H9 (cell line): ENCODE measurements at regions not wholly inside any gene's neighbourhood (a gene's known extent, or its start where the extent isn't known, plus 50 kb on each side); places are given as distances from the start of the nearest gene placed in this dataset.

Experiments used
- DNase-seq: peaks from one replicate; pipeline ENCODE4 v3.0.0-alpha.2; 2017
- H2AFZ ChIP-seq: one replicate; pipeline ENCODE4 v1.6.1; 2013; ENCODE audit warnings: mild to moderate bottlenecking, low read length, control low read depth, moderate library complexity
- H2AK5ac ChIP-seq: 2 replicates; pipeline ENCODE4 v1.6.1; 2013; ENCODE audit warnings: low read length, control low read depth, mixed read lengths; ENCODE audit not compliant: insufficient read length
- H2BK120ac ChIP-seq: one replicate; pipeline ENCODE4 v1.6.1; 2013; ENCODE audit warnings: low read depth, mild to moderate bottlenecking, low read length, control low read depth, inconsistent platforms; ENCODE audit not compliant: poor library complexity, severe bottlenecking
- H2BK12ac ChIP-seq: 2 replicates; pipeline ENCODE4 v1.6.1; 2013; ENCODE audit warnings: low read length, control low read depth, mixed read lengths, low read depth; ENCODE audit not compliant: insufficient read length
- H2BK15ac ChIP-seq: 2 replicates; pipeline ENCODE4 v1.6.1; 2013; ENCODE audit warnings: low read depth, low read length, control low read depth
- H2BK20ac ChIP-seq: one replicate; pipeline ENCODE4 v1.6.1; 2013; ENCODE audit warnings: low read depth, mild to moderate bottlenecking, low read length, control low read depth, inconsistent platforms; ENCODE audit not compliant: poor library complexity, severe bottlenecking
- H2BK5ac ChIP-seq: 2 replicates; pipeline ENCODE4 v1.6.1; 2013; ENCODE audit warnings: low read length, control low read depth, mixed read lengths; ENCODE audit not compliant: insufficient read length
- H3K14ac ChIP-seq: 2 replicates; pipeline ENCODE4 v1.6.1; 2013; ENCODE audit warnings: low read length, control low read depth; ENCODE audit not compliant: insufficient read depth
- H3K18ac ChIP-seq: 2 replicates; pipeline ENCODE4 v1.6.1; 2013; ENCODE audit warnings: low read depth, mild to moderate bottlenecking, mixed read lengths, low read length, control low read depth; ENCODE audit not compliant: insufficient read length
- H3K23ac ChIP-seq: 2 replicates; pipeline ENCODE4 v1.6.1; 2013; ENCODE audit warnings: low read length, control low read depth, mixed read lengths, low read depth; ENCODE audit not compliant: insufficient read length
- H3K23me2 ChIP-seq: 2 replicates; pipeline ENCODE4 v1.6.1; 2013; ENCODE audit warnings: low read depth, mild to moderate bottlenecking, mixed read lengths, low read length, control low read depth; ENCODE audit not compliant: insufficient read length, poor library complexity, severe bottlenecking
- H3K27ac ChIP-seq: 2 replicates; pipeline ENCODE4 v1.5.1; 2013; ENCODE audit warnings: low read length, control low read depth, mixed read lengths, low read depth; ENCODE audit not compliant: insufficient read length
- H3K27me3 ChIP-seq: 2 replicates; pipeline ENCODE4 v1.6.1; 2013; ENCODE audit warnings: low read length, control low read depth, inconsistent platforms; ENCODE audit not compliant: insufficient read depth
- H3K4ac ChIP-seq: 2 replicates; pipeline ENCODE4 v1.6.1; 2013; ENCODE audit warnings: low read depth, mild to moderate bottlenecking, control low read depth, inconsistent platforms, low read length, moderate library complexity
- H3K4me1 ChIP-seq: 2 replicates; pipeline ENCODE4 v1.6.1; 2013; ENCODE audit warnings: low read length, control low read depth, inconsistent platforms; ENCODE audit not compliant: insufficient read depth
- H3K4me2 ChIP-seq: 2 replicates; pipeline ENCODE4 v1.6.1; 2013; ENCODE audit warnings: low read length, control low read depth, mixed read lengths; ENCODE audit not compliant: insufficient read length, insufficient read depth
- H3K56ac ChIP-seq: 2 replicates; pipeline ENCODE4 v1.6.1; 2013; ENCODE audit warnings: low read depth, mild to moderate bottlenecking, mixed read lengths, low read length, control low read depth; ENCODE audit not compliant: insufficient read length
- H3K79me1 ChIP-seq: 2 replicates; pipeline ENCODE4 v1.6.1; 2013; ENCODE audit warnings: low read depth, mild to moderate bottlenecking, moderate library complexity, low read length, control low read depth, inconsistent platforms; ENCODE audit not compliant: insufficient read depth, poor library complexity, severe bottlenecking
- H3K79me2 ChIP-seq: 2 replicates; pipeline ENCODE4 v1.6.1; 2013; ENCODE audit warnings: low read length, control low read depth, inconsistent platforms; ENCODE audit not compliant: insufficient read depth
- H3K9ac ChIP-seq: 2 replicates; pipeline ENCODE4 v1.6.1; 2013; ENCODE audit warnings: low read length, control low read depth, mixed read lengths; ENCODE audit not compliant: insufficient read length; ENCODE audit errors: extremely low read depth
- H3K9me3 ChIP-seq: one replicate; pipeline ENCODE4 v1.6.1; 2013; ENCODE audit warnings: low read depth, low read length, inconsistent platforms; ENCODE audit not compliant: control insufficient read depth
- H3T11ph ChIP-seq: one replicate; pipeline ENCODE4 v1.6.1; 2013; ENCODE audit warnings: mild to moderate bottlenecking, low read length, control low read depth, inconsistent platforms
- H4K20me1 ChIP-seq: one replicate; pipeline ENCODE4 v1.6.1; 2013; ENCODE audit not compliant: control insufficient read depth, insufficient read length, insufficient read depth
- H4K5ac ChIP-seq: 2 replicates; pipeline ENCODE4 v1.6.1; 2013; ENCODE audit warnings: low read depth, mild to moderate bottlenecking, mixed read lengths, low read length, control low read depth; ENCODE audit not compliant: insufficient read length
- H4K8ac ChIP-seq: replicated peaks from 2 replicates; pipeline ENCODE4 v1.6.1; 2013; ENCODE audit warnings: low read length, control low read depth, mixed read lengths, low read depth; ENCODE audit not compliant: insufficient read length
- H4K91ac ChIP-seq: 2 replicates; pipeline ENCODE4 v1.6.1; 2013; ENCODE audit warnings: low read depth, mild to moderate bottlenecking, moderate library complexity, mixed read lengths, low read length, control low read depth; ENCODE audit not compliant: insufficient read length
- H3K27ac Mint-ChIP-seq, 3 experiments: 2 replicates in 2 of 3; 3 replicates in 1 of 3; pipeline ENCODE4 v1.8.0; 2020 to 2021; ENCODE audit warnings: mixed read lengths in 3 of 3, mild to moderate bottlenecking in 1 of 3, moderate library complexity in 1 of 3
- H3K27me3 Mint-ChIP-seq: 2 replicates; pipeline ENCODE4 v1.8.0; 2021; ENCODE audit warnings: low read depth, mild to moderate bottlenecking, moderate library complexity, mixed read lengths
- H3K36me3 Mint-ChIP-seq, 3 experiments: 2 replicates in 2 of 3; 3 replicates in 1 of 3; pipeline ENCODE4 v1.8.0; 2020 to 2021; ENCODE audit warnings: low read depth in 3 of 3, mixed read lengths in 3 of 3; ENCODE audit not compliant: insufficient read depth in 1 of 3
- H3K4me1 Mint-ChIP-seq, 2 experiments: 2 replicates each; pipeline ENCODE4 v1.8.0; 2020; ENCODE audit warnings: mixed read lengths in 2 of 2
- H3K4me3 Mint-ChIP-seq, 2 experiments: 2 replicates in 1 of 2; 3 replicates in 1 of 2; pipeline ENCODE4 v1.8.0; 2020 to 2021; ENCODE audit warnings: mild to moderate bottlenecking in 2 of 2, mixed read lengths in 2 of 2, moderate library complexity in 1 of 2
- H3K9me3 Mint-ChIP-seq, 2 experiments: 2 replicates in 1 of 2; 3 replicates in 1 of 2; pipeline ENCODE4 v1.8.0; 2020; ENCODE audit warnings: mild to moderate bottlenecking in 2 of 2, mixed read lengths in 2 of 2, moderate library complexity in 1 of 2
- WGBS: extraction: QIAGEN DNeasy Blood & Tissue Kit; methylation state at CpG from one replicate; pipeline ENCODE4 v1.1.7; 2013; ENCODE audit warnings: missing lambda C conversion rate, low lambda C conversion rate, mixed read lengths; ENCODE audit not compliant: insufficient read length; ENCODE audit errors: extremely low coverage; 5-methylcytosine and 5-hydroxymethylcytosine counted together
- TF ChIP-seq, protein P1 (sequence below): fragments of 200-600 bp; sonication (generic); conservative IDR thresholded peaks from 3 replicates; pipeline ENCODE4 v1.8.0; 2021; ENCODE audit warnings: antibody characterized with exemption, mild to moderate bottlenecking

DNA sequence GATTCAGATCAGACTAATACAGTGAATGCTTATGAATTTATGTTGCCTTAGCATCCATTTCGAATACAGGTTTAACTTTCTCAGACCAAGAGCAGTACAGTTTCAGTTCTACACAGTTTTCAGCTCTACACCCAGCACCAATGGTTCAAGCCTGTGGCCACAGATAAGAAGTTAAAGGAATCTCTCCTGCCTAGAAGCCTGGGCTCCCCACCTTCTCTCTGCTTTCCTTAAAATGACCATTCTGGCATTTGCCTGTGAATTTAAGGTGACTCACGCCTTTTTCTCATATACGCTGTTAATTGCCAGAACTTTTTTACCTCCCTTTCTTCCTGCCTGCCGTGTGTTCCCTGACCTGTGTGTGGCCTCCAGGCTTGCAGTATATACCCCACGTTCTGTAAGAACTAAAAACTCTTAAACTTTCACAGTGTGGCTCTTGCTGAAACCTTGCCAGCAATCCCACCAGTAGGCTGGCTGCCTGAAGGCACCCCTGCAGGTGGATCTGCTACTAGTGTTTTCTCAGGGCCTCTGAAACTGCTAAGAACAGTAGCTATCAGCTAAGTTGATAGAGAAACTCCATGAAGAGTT is 692.8 kb upstream of the CDH18 start:
- H3K27ac Mint-ChIP-seq: peak overlapping the region in 2 of 3 experiments; percentile 41 to 78; a peak in 4 of 7 replicates
- DNase-seq: peak; percentile 31
- Histone ChIP-seq H3K9me3 (no peaks in the 10 kb centered on the region), H2BK15ac (no peak overlapping the region), H3K4ac (no peak overlapping the region), H4K8ac (no peak overlapping the region), H3K23me2 (no peaks in the 10 kb centered on the region), H3K27ac (no peak overlapping the region), H3K4me1 (no peaks in the 10 kb centered on the region; the same call in 1 of the 2 replicates), H2BK5ac (no peak overlapping the region), H3K14ac (no peak overlapping the region), H3K9ac (no peak overlapping the region), H4K20me1 (no peaks in the 10 kb centered on the region), H2AFZ (no peak overlapping the region), H3K79me1 (no peaks in the 10 kb centered on the region), H3T11ph (no peak overlapping the region), H2AK5ac (no peak overlapping the region), H4K91ac (no peak overlapping the region), H2BK12ac (no peak overlapping the region), H2BK120ac (no peak overlapping the region), H2BK20ac (no peak overlapping the region), H3K79me2 (no peaks in the 10 kb centered on the region), H3K23ac (no peak overlapping the region), H3K18ac (no peak overlapping the region), H4K5ac (no peak overlapping the region), H3K4me2 (no peak overlapping the region), H3K27me3 (no peaks in the 10 kb centered on the region), H3K56ac (no peak overlapping the region)
- H3K4me3 Mint-ChIP-seq: no peak overlapping the region
- no peaks in the 10 kb centered on the region for H3K27me3 Mint-ChIP-seq
- no peaks in the 10 kb centered on the region for H3K36me3 Mint-ChIP-seq
- WGBS: no CpG with 5 or more reads among the region's 5 CpGs
- TF ChIP-seq, protein P1, sequence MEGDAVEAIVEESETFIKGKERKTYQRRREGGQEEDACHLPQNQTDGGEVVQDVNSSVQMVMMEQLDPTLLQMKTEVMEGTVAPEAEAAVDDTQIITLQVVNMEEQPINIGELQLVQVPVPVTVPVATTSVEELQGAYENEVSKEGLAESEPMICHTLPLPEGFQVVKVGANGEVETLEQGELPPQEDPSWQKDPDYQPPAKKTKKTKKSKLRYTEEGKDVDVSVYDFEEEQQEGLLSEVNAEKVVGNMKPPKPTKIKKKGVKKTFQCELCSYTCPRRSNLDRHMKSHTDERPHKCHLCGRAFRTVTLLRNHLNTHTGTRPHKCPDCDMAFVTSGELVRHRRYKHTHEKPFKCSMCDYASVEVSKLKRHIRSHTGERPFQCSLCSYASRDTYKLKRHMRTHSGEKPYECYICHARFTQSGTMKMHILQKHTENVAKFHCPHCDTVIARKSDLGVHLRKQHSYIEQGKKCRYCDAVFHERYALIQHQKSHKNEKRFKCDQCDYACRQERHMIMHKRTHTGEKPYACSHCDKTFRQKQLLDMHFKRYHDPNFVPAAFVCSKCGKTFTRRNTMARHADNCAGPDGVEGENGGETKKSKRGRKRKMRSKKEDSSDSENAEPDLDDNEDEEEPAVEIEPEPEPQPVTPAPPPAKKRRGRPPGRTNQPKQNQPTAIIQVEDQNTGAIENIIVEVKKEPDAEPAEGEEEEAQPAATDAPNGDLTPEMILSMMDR: no peak
- H3K4me1 Mint-ChIP-seq: peaks cover 7 to 14% of the 10 kb centered on the region in 2 experiments
- H3K9me3 Mint-ChIP-seq: no peaks in the 10 kb centered on the region
